Neural progenitor cell (in vitro differentiated cells): ENCODE measurements at regions not wholly inside any gene's neighbourhood (a gene's known extent, or its start where the extent isn't known, plus 50 kb on each side); places are given as distances from the start of the nearest gene placed in this dataset.

Experiments used
- DNase-seq: peaks from one replicate; pipeline ENCODE4 v3.0.0-alpha.2; 2016; ENCODE audit warnings: low spot score
- H2AFZ ChIP-seq: fragments of 200-600 bp; sonication (generic); replicated peaks from 2 replicates; pipeline ENCODE4 v1.6.1; 2016; ENCODE audit warnings: antibody characterized with exemption
- H3F3A ChIP-seq: fragments of 200-600 bp; sonication (generic); 2 replicates; pipeline ENCODE4 v1.6.1; 2016; ENCODE audit warnings: antibody characterized with exemption, low read depth
- H3K27ac ChIP-seq: fragments of 200-600 bp; sonication (generic); 2 replicates; pipeline ENCODE4 v1.5.1; 2016; ENCODE audit warnings: mild to moderate bottlenecking
- H3K27me3 ChIP-seq: fragments of 200-600 bp; sonication (generic); 2 replicates; pipeline ENCODE4 v1.6.1; 2016; ENCODE audit warnings: mild to moderate bottlenecking, moderate library complexity
- H3K36me3 ChIP-seq: fragments of 200-600 bp; sonication (generic); 2 replicates; pipeline ENCODE4 v1.5.1; 2016
- H3K4me1 ChIP-seq: fragments of 200-600 bp; sonication (generic); 2 replicates; pipeline ENCODE4 v1.6.1; 2016; ENCODE audit warnings: mixed run types
- H3K4me2 ChIP-seq: fragments of 200-600 bp; sonication (generic); 2 replicates; pipeline ENCODE4 v1.6.1; 2016
- H3K4me3 ChIP-seq: fragments of 200-600 bp; sonication (generic); 2 replicates; pipeline ENCODE4 v1.5.1; 2016
- H3K79me2 ChIP-seq: fragments of 200-600 bp; sonication (generic); 2 replicates; pipeline ENCODE4 v1.6.1; 2016; ENCODE audit warnings: low read depth
- H3K9ac ChIP-seq: fragments of 200-600 bp; sonication (generic); 2 replicates; pipeline ENCODE4 v1.6.1; 2016
- H3K9me3 ChIP-seq: fragments of 200-600 bp; sonication (generic); 2 replicates; pipeline ENCODE4 v1.5.1; 2016; ENCODE audit warnings: low read depth
- H4K20me1 ChIP-seq: fragments of 200-600 bp; sonication (generic); 2 replicates; pipeline ENCODE4 v1.6.1; 2016; ENCODE audit warnings: low read depth
- H3K27ac Mint-ChIP-seq: 3 replicates; pipeline ENCODE4 v1.8.0; 2021; ENCODE audit warnings: mixed read lengths
- H3K27me3 Mint-ChIP-seq: 2 replicates; pipeline ENCODE4 v1.8.0; 2022; ENCODE audit warnings: low read depth, mild to moderate bottlenecking, inconsistent platforms, moderate library complexity, mixed read lengths; ENCODE audit not compliant: insufficient read depth
- H3K36me3 Mint-ChIP-seq: 3 replicates; pipeline ENCODE4 v1.8.0; 2021; ENCODE audit warnings: mixed read lengths
- H3K4me1 Mint-ChIP-seq: 3 replicates; pipeline ENCODE4 v1.8.0; 2021; ENCODE audit warnings: mixed read lengths
- H3K4me3 Mint-ChIP-seq: 3 replicates; pipeline ENCODE4 v1.8.0; 2021; ENCODE audit warnings: mild to moderate bottlenecking, moderate library complexity, mixed read lengths
- H3K9me3 Mint-ChIP-seq: 3 replicates; pipeline ENCODE4 v1.8.0; 2020; ENCODE audit warnings: mixed read lengths
- EZH2 ChIP-seq: fragments of 200-600 bp; sonication (generic); IDR thresholded peaks from 2 replicates; pipeline ENCODE4 v1.6.1; 2017; ENCODE audit warnings: antibody characterized with exemption, mild to moderate bottlenecking, moderate library complexity
- EZH2phosphoT487 ChIP-seq: fragments of 200-600 bp; sonication (generic); IDR thresholded peaks from 2 replicates; pipeline ENCODE4 v1.6.1; 2017; ENCODE audit warnings: antibody characterized with exemption
- TF ChIP-seq, protein P1 (sequence below): fragments of 200-600 bp; sonication (generic); IDR thresholded peaks from 2 replicates; pipeline ENCODE4 v1.5.1; 2017; ENCODE audit warnings: antibody characterized with exemption, mild to moderate bottlenecking

DNA sequence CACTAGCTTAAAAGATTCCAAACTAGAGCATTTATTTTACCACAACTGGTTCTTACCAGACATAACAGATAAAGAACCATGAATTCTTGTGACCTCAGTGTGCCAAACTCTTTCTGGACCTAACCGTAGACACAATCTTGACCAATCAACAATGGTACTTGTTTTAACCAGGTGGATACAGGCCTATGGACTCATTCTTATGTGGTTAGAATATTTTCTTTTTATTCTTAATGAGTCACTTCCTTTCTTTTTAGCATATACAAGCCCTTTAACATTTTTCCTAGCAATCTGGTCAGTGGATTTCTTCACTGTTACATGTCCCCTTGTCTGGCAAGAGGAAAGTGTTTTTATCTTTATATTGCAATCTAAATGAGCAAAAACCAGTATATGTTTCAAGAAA, 792.1 kb upstream of the SPRY2 start:
- H3K79me2 ChIP-seq = no peaks in the 10 kb centered on the region
- no peak overlapping the region for H3K4me2 ChIP-seq
- no peak overlapping the region for H3K9ac ChIP-seq
- no peak for DNase-seq
- Mint-ChIP-seq H3K4me1 (peaks cover 10% of the 10 kb centered on the region), H3K4me3 (no peak overlapping the region), H3K27ac (no peak overlapping the region), H3K27me3 (peaks cover 2% of the 10 kb centered on the region), H3K9me3 (peaks cover 14% of the 10 kb centered on the region), H3K36me3 (no peaks in the 10 kb centered on the region)
- H3K27me3 ChIP-seq = no peaks in the 10 kb centered on the region
- H3F3A ChIP-seq = no peaks in the 10 kb centered on the region
- no peaks in the 10 kb centered on the region for H3K9me3 ChIP-seq
- TF ChIP-seq EZH2 = no peak
- no peak for TF ChIP-seq EZH2phosphoT487
- TF ChIP-seq, protein P1, sequence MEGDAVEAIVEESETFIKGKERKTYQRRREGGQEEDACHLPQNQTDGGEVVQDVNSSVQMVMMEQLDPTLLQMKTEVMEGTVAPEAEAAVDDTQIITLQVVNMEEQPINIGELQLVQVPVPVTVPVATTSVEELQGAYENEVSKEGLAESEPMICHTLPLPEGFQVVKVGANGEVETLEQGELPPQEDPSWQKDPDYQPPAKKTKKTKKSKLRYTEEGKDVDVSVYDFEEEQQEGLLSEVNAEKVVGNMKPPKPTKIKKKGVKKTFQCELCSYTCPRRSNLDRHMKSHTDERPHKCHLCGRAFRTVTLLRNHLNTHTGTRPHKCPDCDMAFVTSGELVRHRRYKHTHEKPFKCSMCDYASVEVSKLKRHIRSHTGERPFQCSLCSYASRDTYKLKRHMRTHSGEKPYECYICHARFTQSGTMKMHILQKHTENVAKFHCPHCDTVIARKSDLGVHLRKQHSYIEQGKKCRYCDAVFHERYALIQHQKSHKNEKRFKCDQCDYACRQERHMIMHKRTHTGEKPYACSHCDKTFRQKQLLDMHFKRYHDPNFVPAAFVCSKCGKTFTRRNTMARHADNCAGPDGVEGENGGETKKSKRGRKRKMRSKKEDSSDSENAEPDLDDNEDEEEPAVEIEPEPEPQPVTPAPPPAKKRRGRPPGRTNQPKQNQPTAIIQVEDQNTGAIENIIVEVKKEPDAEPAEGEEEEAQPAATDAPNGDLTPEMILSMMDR = no peak
- no peaks in the 10 kb centered on the region for H3K36me3 ChIP-seq
- no peak overlapping the region for H2AFZ ChIP-seq
- no peaks in the 10 kb centered on the region for H4K20me1 ChIP-seq
- no peak overlapping the region for H3K27ac ChIP-seq
- no peak overlapping the region for H3K4me3 ChIP-seq
- H3K4me1 ChIP-seq = peaks cover 6% of the 10 kb centered on the region

DNA sequence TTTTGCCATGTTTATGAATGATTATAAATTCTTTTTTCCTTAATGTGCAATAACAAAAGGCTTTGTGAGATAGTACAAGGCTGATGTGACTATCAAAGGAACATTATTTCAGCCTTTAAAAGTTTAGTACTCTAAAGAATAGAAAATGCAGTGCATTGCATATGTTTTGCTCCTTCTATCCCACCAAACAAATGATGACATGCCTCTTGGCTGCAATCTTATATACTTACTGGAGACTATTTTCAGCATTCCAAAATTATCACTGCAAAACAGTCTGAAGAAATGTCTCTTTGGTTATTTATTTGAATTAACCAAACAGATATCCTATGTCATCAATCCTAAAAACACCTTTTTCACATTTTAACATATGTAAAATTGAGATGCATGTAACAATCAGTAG, 776.5 kb upstream of the SPRY2 start:
- Mint-ChIP-seq H3K9me3 (no peaks in the 10 kb centered on the region), H3K4me3 (no peak overlapping the region), H3K36me3 (no peaks in the 10 kb centered on the region), H3K27me3 (no peaks in the 10 kb centered on the region), H3K27ac (no peak overlapping the region), H3K4me1 (no peaks in the 10 kb centered on the region)
- Histone ChIP-seq H3K4me1 (no peaks in the 10 kb centered on the region), H3K27me3 (no peaks in the 10 kb centered on the region), H3F3A (no peaks in the 10 kb centered on the region), H3K4me3 (no peak overlapping the region), H3K4me2 (no peak overlapping the region), H4K20me1 (no peaks in the 10 kb centered on the region), H2AFZ (no peak overlapping the region), H3K27ac (no peak overlapping the region), H3K79me2 (no peaks in the 10 kb centered on the region), H3K36me3 (no peaks in the 10 kb centered on the region), H3K9me3 (no peaks in the 10 kb centered on the region), H3K9ac (no peak overlapping the region)
- TF ChIP-seq EZH2 (no peak), EZH2phosphoT487 (no peak)
- TF ChIP-seq, protein P1 = no peak
- DNase-seq = no peak

DNA sequence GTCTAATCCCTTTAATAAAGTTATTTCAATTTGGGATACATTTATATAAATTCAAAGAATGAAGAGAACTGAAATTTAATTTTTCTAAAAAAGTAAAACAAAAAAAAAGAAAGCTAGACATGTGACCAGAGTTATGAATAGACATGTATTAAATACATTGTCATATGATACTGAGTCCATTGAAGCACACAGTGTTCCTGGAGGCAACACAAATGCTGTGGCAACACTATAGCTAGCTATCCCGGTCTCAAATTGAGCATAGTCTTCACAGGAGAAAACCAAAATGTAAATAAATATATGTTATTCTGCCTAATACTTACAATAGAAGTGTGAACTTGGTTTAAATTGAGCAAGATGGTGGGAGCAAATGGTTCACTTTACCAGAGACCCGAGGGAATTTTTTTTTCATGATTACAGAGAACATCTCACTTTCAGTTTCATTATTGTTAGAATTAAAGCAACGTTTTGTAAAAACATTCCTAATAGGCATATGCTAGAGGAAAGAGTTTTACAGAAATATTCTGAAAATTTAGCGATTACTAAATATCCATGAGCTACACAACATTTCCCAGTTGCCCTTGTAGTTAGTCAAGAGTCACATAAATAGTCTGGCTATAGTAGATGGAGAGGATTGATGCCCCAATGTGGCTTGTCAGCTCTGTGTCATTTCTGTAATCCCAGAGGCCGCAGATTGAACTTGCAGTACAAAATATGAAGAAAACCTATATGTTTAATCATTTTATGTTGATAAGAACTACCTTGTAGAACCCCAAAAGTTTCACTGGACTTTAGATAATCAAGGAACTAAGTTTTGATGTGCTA, 775.7 kb upstream of the SPRY2 start:
- Histone ChIP-seq H3K4me1 (no peaks in the 10 kb centered on the region), H3K4me3 (no peak overlapping the region), H3K36me3 (no peaks in the 10 kb centered on the region), H3K9ac (no peak overlapping the region), H3K27ac (no peak overlapping the region), H3K9me3 (no peaks in the 10 kb centered on the region), H3K4me2 (no peak overlapping the region), H3K79me2 (no peaks in the 10 kb centered on the region), H2AFZ (no peak overlapping the region), H4K20me1 (no peaks in the 10 kb centered on the region), H3F3A (no peaks in the 10 kb centered on the region), H3K27me3 (no peaks in the 10 kb centered on the region)
- no peak for DNase-seq
- H3K27ac Mint-ChIP-seq = no peak overlapping the region
- H3K4me3 Mint-ChIP-seq = no peak overlapping the region
- TF ChIP-seq, protein P1 = no peak
- TF ChIP-seq EZH2phosphoT487 (no peak), EZH2 (no peak)
- H3K9me3 Mint-ChIP-seq = no peaks in the 10 kb centered on the region
- H3K27me3 Mint-ChIP-seq = no peaks in the 10 kb centered on the region
- H3K4me1 Mint-ChIP-seq = no peaks in the 10 kb centered on the region
- H3K36me3 Mint-ChIP-seq = no peaks in the 10 kb centered on the region
